CD4-positive, alpha-beta T cell (primary cell): ENCODE measurements at regions not wholly inside any gene's neighbourhood (a gene's known extent, or its start where the extent isn't known, plus 50 kb on each side); places are given as distances from the start of the nearest gene placed in this dataset.

Experiments used
- ATAC-seq: fragments of 200-7000 bp; cut with Tn5 transposase; one replicate; pipeline ENCODE4 v1.10.0; 2022; ENCODE audit warnings: mild to moderate bottlenecking; ENCODE audit not compliant: poor library complexity
- CTCF ChIA-PET: fragments of 350-600 bp; sonication (Branson Sonifier 250); formaldehyde crosslinking; loops from one replicate; lab custom pipeline; 2021; ENCODE audit warnings: antibody characterized with exemption, inconsistent platforms; lab: Charles Lee
- POLR2A ChIA-PET: fragments of 350-600 bp; sonication (Branson Sonifier 250); formaldehyde crosslinking; loops from one replicate; lab custom pipeline; 2021; ENCODE audit warnings: antibody characterized with exemption, inconsistent platforms; lab: Charles Lee
- DNase-seq, 14 experiments: peaks; one replicate each; pipeline ENCODE4 v3.0.0-alpha.2; 2013 to 2020; ENCODE audit warnings: mixed read lengths in 2 of 14
- H3K27ac ChIP-seq, 2 donors: one replicate each; pipeline versions ENCODE4 v1.5.1 to v1.7.0; 2013; ENCODE audit warnings: low read length in 2 of 2, low read depth in 1 of 2, mild to moderate bottlenecking in 1 of 2
- H3K27me3 ChIP-seq, 2 experiments: 1 replicate in 1 of 2; 2 replicates in 1 of 2; pipeline versions ENCODE4 v1.6.1 to v1.7.0; 2013; ENCODE audit warnings: low read length in 2 of 2, control low read depth in 1 of 2, mild to moderate bottlenecking in 1 of 2, moderate library complexity in 1 of 2; ENCODE audit not compliant: insufficient read depth in 2 of 2, control insufficient read depth in 1 of 2
- H3K36me3 ChIP-seq: one replicate; pipeline ENCODE4 v1.6.1; 2013; ENCODE audit warnings: low read length, control low read depth; ENCODE audit not compliant: insufficient read depth
- H3K4me1 ChIP-seq: one replicate; pipeline ENCODE4 v1.6.1; 2013; ENCODE audit warnings: low read length, control low read depth; ENCODE audit not compliant: insufficient read depth
- H3K4me3 ChIP-seq: one replicate; pipeline ENCODE4 v1.5.1; 2013; ENCODE audit warnings: mild to moderate bottlenecking, low read length, moderate library complexity
- H3K9me3 ChIP-seq, 2 experiments: 1 replicate in 1 of 2; 2 replicates in 1 of 2; pipeline versions ENCODE4 v1.6.1 to v1.7.0; 2013; ENCODE audit warnings: low read length in 2 of 2, mild to moderate bottlenecking in 2 of 2, control low read depth in 1 of 2, moderate library complexity in 1 of 2; ENCODE audit not compliant: control insufficient read depth in 1 of 2, insufficient read depth in 1 of 2
- H3K27ac Mint-ChIP-seq: one replicate; pipeline ENCODE4 v1.8.0; 2020; ENCODE audit warnings: mixed read lengths
- H3K27me3 Mint-ChIP-seq: one replicate; pipeline ENCODE4 v1.8.0; 2021; ENCODE audit warnings: mixed read lengths
- H3K36me3 Mint-ChIP-seq: one replicate; pipeline ENCODE4 v1.8.0; 2021; ENCODE audit warnings: low read depth, mixed read lengths
- H3K4me1 Mint-ChIP-seq: one replicate; pipeline ENCODE4 v1.8.0; 2021; ENCODE audit warnings: low read depth, mixed read lengths
- H3K4me3 Mint-ChIP-seq: one replicate; pipeline ENCODE4 v1.8.0; 2020; ENCODE audit warnings: mild to moderate bottlenecking, mixed read lengths
- H3K9me3 Mint-ChIP-seq: one replicate; pipeline ENCODE4 v1.8.0; 2020; ENCODE audit warnings: mixed read lengths
- intact Hi-C, 2 experiments: fragments of 100-400 bp; cut with DNase I in 1 of 2; cut with micrococcal nuclease in 1 of 2; formaldehyde crosslinking; loops; one replicate each; pipeline versions ENCODE4 v1.15.1 to v1.9.0; 2023 to 2025; cut with DNase I, micrococcal nuclease
- TF ChIP-seq, protein P1 (sequence below): fragments of 200-600 bp; IDR thresholded peaks from one replicate; pipeline ENCODE4 v1.8.0; 2022; ENCODE audit warnings: antibody characterized with exemption, mild to moderate bottlenecking

DNA sequence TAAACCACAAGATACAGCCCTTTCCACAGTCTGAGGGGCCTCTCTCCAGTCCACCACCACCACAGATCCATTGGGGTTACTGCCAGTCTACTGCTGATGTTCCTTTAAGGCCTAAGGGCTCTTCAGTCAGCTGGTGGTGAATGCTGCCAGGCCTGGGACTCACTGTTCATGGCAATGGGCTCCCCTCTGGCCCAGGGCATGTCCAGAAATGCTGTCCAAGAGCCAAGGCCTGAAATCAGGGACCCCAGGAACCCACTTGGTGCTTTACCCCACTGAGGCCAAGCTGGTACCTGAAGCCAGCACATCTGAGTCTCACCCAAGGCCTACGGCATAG, 128.6 kb upstream of the CBLB start:
- TF ChIP-seq, protein P1, sequence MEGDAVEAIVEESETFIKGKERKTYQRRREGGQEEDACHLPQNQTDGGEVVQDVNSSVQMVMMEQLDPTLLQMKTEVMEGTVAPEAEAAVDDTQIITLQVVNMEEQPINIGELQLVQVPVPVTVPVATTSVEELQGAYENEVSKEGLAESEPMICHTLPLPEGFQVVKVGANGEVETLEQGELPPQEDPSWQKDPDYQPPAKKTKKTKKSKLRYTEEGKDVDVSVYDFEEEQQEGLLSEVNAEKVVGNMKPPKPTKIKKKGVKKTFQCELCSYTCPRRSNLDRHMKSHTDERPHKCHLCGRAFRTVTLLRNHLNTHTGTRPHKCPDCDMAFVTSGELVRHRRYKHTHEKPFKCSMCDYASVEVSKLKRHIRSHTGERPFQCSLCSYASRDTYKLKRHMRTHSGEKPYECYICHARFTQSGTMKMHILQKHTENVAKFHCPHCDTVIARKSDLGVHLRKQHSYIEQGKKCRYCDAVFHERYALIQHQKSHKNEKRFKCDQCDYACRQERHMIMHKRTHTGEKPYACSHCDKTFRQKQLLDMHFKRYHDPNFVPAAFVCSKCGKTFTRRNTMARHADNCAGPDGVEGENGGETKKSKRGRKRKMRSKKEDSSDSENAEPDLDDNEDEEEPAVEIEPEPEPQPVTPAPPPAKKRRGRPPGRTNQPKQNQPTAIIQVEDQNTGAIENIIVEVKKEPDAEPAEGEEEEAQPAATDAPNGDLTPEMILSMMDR, result no peak
- Histone ChIP-seq H3K27ac (no peak overlapping the region), H3K4me1 (no peaks in the 10 kb centered on the region), H3K36me3 (no peaks in the 10 kb centered on the region), H3K4me3 (no peak overlapping the region), H3K9me3 (peaks cover 8 to 11% of the 10 kb centered on the region in 2 experiments), H3K27me3 (no peaks in the 10 kb centered on the region)
- Mint-ChIP-seq H3K36me3 (peaks cover 13% of the 10 kb centered on the region), H3K4me3 (no peak overlapping the region), H3K4me1 (no peaks in the 10 kb centered on the region), H3K9me3 (peaks cover 22% of the 10 kb centered on the region), H3K27me3 (no peaks in the 10 kb centered on the region), H3K27ac (no peak overlapping the region)
- intact Hi-C loops, result no loop called here
- DNase-seq, result no peak
- no peak for ATAC-seq
- ChIA-PET POLR2A (no interaction called here), CTCF (no interaction called here)

GRCh38 chr3:105997800-105998526, 129.2 kb upstream of the CBLB start:
- CTCF ChIA-PET, result no interaction called here
- intact Hi-C loops, result no loop called here
- Mint-ChIP-seq H3K27me3 (no peaks in the 10 kb centered on the region), H3K4me3 (no peak overlapping the region), H3K4me1 (no peaks in the 10 kb centered on the region), H3K27ac (no peak overlapping the region), H3K9me3 (peaks cover 16% of the 10 kb centered on the region), H3K36me3 (peaks cover 11% of the 10 kb centered on the region)
- Histone ChIP-seq H3K9me3 (peaks cover 8 to 11% of the 10 kb centered on the region in 2 experiments), H3K27ac (no peak overlapping the region), H3K36me3 (no peaks in the 10 kb centered on the region), H3K4me3 (no peak overlapping the region), H3K27me3 (no peaks in the 10 kb centered on the region), H3K4me1 (no peaks in the 10 kb centered on the region)
- POLR2A ChIA-PET, result no interaction called here
- TF ChIP-seq, protein P1, result no peak
- DNase-seq (peak in 2 of 14 experiments; percentile 6 to 35), ATAC-seq (no peak)

GRCh38 chr3:105999856-106000255, 131.0 kb upstream of the CBLB start:
- Mint-ChIP-seq H3K4me3 (no peak overlapping the region), H3K9me3 (peaks cover 15% of the 10 kb centered on the region), H3K27ac (no peak overlapping the region), H3K4me1 (peaks cover 7% of the 10 kb centered on the region), H3K36me3 (peaks cover 11% of the 10 kb centered on the region), H3K27me3 (no peaks in the 10 kb centered on the region)
- peaks cover 8 to 11% of the 10 kb centered on the region in 2 experiments for H3K9me3 ChIP-seq
- H3K27ac ChIP-seq, result no peak overlapping the region
- no peak overlapping the region for H3K4me3 ChIP-seq
- POLR2A ChIA-PET, result no interaction called here
- ATAC-seq (no peak), DNase-seq (no peak)
- no peaks in the 10 kb centered on the region for H3K4me1 ChIP-seq
- CTCF ChIA-PET, result no interaction called here
- TF ChIP-seq, protein P1, result no peak
- intact Hi-C loops, result no loop called here
- no peaks in the 10 kb centered on the region for H3K36me3 ChIP-seq
- H3K27me3 ChIP-seq, result no peaks in the 10 kb centered on the region
